ENCODE measurements at regions not wholly inside any gene's neighbourhood (a gene's known extent, or its start where the extent isn't known, plus 50 kb on each side); places are given as distances from the start of the nearest gene placed in this dataset.
A peak's percentile ranks its signal among the peaks of the same experiment; 100 is the strongest.
"Not testable (repeated sequence)": the region's sequence is repeated elsewhere in the genome, so short reads cannot be mapped to it uniquely, and the experiment has no call there.

GRCh38 chr20:41783423-41784208 is 165.4 kb upstream of the CHD6 start:
- no peak for DNase-seq

GRCh38 chr20:41782730-41783406 is 164.7 kb upstream of the CHD6 start:
- DNase-seq = no peak

- no peak for DNase-seq
Measured at GRCh38 chr20:41782255-41782654, 164.1 kb upstream of the CHD6 start.

- no peak for DNase-seq
Measured at GRCh38 chr20:41776421-41776820, 158.2 kb upstream of the CHD6 start.

GRCh38 chr20:41774291-41774690 is 156.1 kb upstream of the CHD6 start:
- DNase-seq = no peak

- no peak for DNase-seq
Measured at GRCh38 chr20:41770965-41771364, 152.8 kb upstream of the CHD6 start.

- DNase-seq = no peak
Measured at GRCh38 chr20:41770427-41770826, 152.2 kb upstream of the CHD6 start.

- no peak for DNase-seq
Measured at GRCh38 chr20:41769592-41770018, 151.4 kb upstream of the CHD6 start.

GRCh38 chr20:41750137-41750536 is 132.0 kb upstream of the CHD6 start:
- no peak for DNase-seq

- DNase-seq = no peak
Measured at GRCh38 chr20:41748756-41749582, 130.8 kb upstream of the CHD6 start.

- no peak for DNase-seq
Measured at GRCh38 chr20:41748051-41748450, 129.9 kb upstream of the CHD6 start.

- DNase-seq = no peak
Measured at GRCh38 chr20:41747226-41747625, 129.0 kb upstream of the CHD6 start.

- DNase-seq = no peak
Measured at GRCh38 chr20:41746635-41747034, 128.5 kb upstream of the CHD6 start.

- DNase-seq = peak in 1 of 2 experiments; percentile 13
Measured at GRCh38 chr20:41738604-41739206, 120.5 kb upstream of the CHD6 start.

- no peak for DNase-seq
Measured at GRCh38 chr20:41735949-41736348, 117.8 kb upstream of the CHD6 start.

- peak; percentile 2 to 11 for DNase-seq
Measured at GRCh38 chr20:41734506-41734945, 116.3 kb upstream of the CHD6 start.

- no peak for DNase-seq
Measured at GRCh38 chr20:41733151-41733550, 115.0 kb upstream of the CHD6 start.

- DNase-seq = not testable (repeated sequence)
Measured at GRCh38 chr20:41731198-41731597, 113.0 kb upstream of the CHD6 start.

- not testable (repeated sequence) for DNase-seq
Measured at GRCh38 chr20:41727681-41728080, 109.5 kb upstream of the CHD6 start.

GRCh38 chr20:41726727-41727126 is 108.5 kb upstream of the CHD6 start:
- no peak for DNase-seq

- no peak for DNase-seq
Measured at GRCh38 chr20:41719151-41719550, 101.0 kb upstream of the CHD6 start.

GRCh38 chr20:41717483-41717882 is 99.3 kb upstream of the CHD6 start:
- no peak for DNase-seq

GRCh38 chr20:41716911-41717310 is 98.7 kb upstream of the CHD6 start:
- DNase-seq = no peak

Data from stimulated activated CD4-positive, alpha-beta T cell treated with anti-CD3 and anti-CD28 coated beads, Interleukin-4, amount 100 ng/mL, for 4 hours (primary cell).